ENCODE measurements at regions not wholly inside any gene's neighbourhood (a gene's known extent, or its start where the extent isn't known, plus 50 kb on each side); places are given as distances from the start of the nearest gene placed in this dataset.
"Not testable (repeated sequence)": the region's sequence is repeated elsewhere in the genome, so short reads cannot be mapped to it uniquely, and the experiment has no call there.

GRCh38 chr20:57813509-57814269, 103.9 kb upstream of the PMEPA1 start:
- no peak for DNase-seq

GRCh38 chr20:57812632-57813031, 102.8 kb upstream of the PMEPA1 start:
- DNase-seq, result not testable (repeated sequence)

- no peak for DNase-seq
Observed at GRCh38 chr20:57811374-57812020, 101.7 kb upstream of the PMEPA1 start.

- DNase-seq, result no peak
Observed at GRCh38 chr20:57810511-57811373, 100.9 kb upstream of the PMEPA1 start.

GRCh38 chr20:57809661-57810172, 99.9 kb upstream of the PMEPA1 start:
- DNase-seq, result no peak

- no peak for DNase-seq
Observed at GRCh38 chr20:57809149-57809548, 99.3 kb upstream of the PMEPA1 start.

- DNase-seq, result no peak
Observed at GRCh38 chr20:57808264-57809070, 98.7 kb upstream of the PMEPA1 start.

GRCh38 chr20:57807401-57808263, 97.8 kb upstream of the PMEPA1 start:
- DNase-seq, result no peak

GRCh38 chr20:57806975-57807374, 97.2 kb upstream of the PMEPA1 start:
- DNase-seq, result no peak

- DNase-seq, result no peak
Observed at GRCh38 chr20:57806476-57806875, 96.7 kb upstream of the PMEPA1 start.

- no peak for DNase-seq
Observed at GRCh38 chr20:57805747-57806146, 95.9 kb upstream of the PMEPA1 start.

- DNase-seq, result no peak
Observed at GRCh38 chr20:57804470-57805250, 94.8 kb upstream of the PMEPA1 start.

- no peak for DNase-seq
Observed at GRCh38 chr20:57803508-57804005, 93.7 kb upstream of the PMEPA1 start.

GRCh38 chr20:57802765-57803507, 93.1 kb upstream of the PMEPA1 start:
- no peak for DNase-seq

GRCh38 chr20:57801581-57801980, 91.8 kb upstream of the PMEPA1 start:
- no peak for DNase-seq

GRCh38 chr20:57800791-57801430, 91.1 kb upstream of the PMEPA1 start:
- no peak for DNase-seq

- no peak for DNase-seq
Observed at GRCh38 chr20:57797401-57797800, 87.6 kb upstream of the PMEPA1 start.

GRCh38 chr20:57795977-57796560, 86.3 kb upstream of the PMEPA1 start:
- no peak for DNase-seq

GRCh38 chr20:57795342-57795697, 85.5 kb upstream of the PMEPA1 start:
- DNase-seq, result no peak

All from NCI-H2081 treated with DMSO at 0.1 percent for 48 hours (cell line).